HG03571 (cell line): ENCODE measurements at regions not wholly inside any gene's neighbourhood (a gene's known extent, or its start where the extent isn't known, plus 50 kb on each side); places are given as distances from the start of the nearest gene placed in this dataset.
"Not testable (repeated sequence)": the region's sequence is repeated elsewhere in the genome, so short reads cannot be mapped to it uniquely, and the experiment has no call there.

Experiments
- ATAC-seq: cut with Tn5 transposase; IDR thresholded peaks from one replicate; pipeline ENCODE4 v1.9.1; 2021; ENCODE audit not compliant: unreplicated experiment

- ATAC-seq = no peak
Measured at GRCh38 chr7:125848157-125848556, 918.5 kb upstream of the POT1 start.

- no peak for ATAC-seq
Measured at GRCh38 chr7:125847692-125848091, 918.1 kb upstream of the POT1 start.

GRCh38 chr7:125847055-125847454 lies 917.4 kb upstream of the POT1 start:
- no peak for ATAC-seq

- ATAC-seq = no peak
Measured at GRCh38 chr7:125845686-125846085, 916.1 kb upstream of the POT1 start.

- no peak for ATAC-seq
Measured at GRCh38 chr7:125834421-125834820, 904.8 kb upstream of the POT1 start.

- no peak for ATAC-seq
Measured at GRCh38 chr7:125833839-125834238, 904.2 kb upstream of the POT1 start.

GRCh38 chr7:125830743-125831142 lies 901.1 kb upstream of the POT1 start:
- ATAC-seq = no peak

- ATAC-seq = no peak
Measured at GRCh38 chr7:125828153-125828700, 898.6 kb upstream of the POT1 start.

GRCh38 chr7:125823538-125823937 lies 893.9 kb upstream of the POT1 start:
- no peak for ATAC-seq

- no peak for ATAC-seq
Measured at GRCh38 chr7:125820495-125820894, 890.9 kb upstream of the POT1 start.

- no peak for ATAC-seq
Measured at GRCh38 chr7:125814100-125814499, 884.5 kb upstream of the POT1 start.

GRCh38 chr7:125806491-125806890 lies 876.9 kb upstream of the POT1 start:
- ATAC-seq = not testable (repeated sequence)

- no peak for ATAC-seq
Measured at GRCh38 chr7:125804273-125804672, 874.6 kb upstream of the POT1 start.

GRCh38 chr7:125780153-125780552 lies 850.5 kb upstream of the POT1 start:
- no peak for ATAC-seq

- ATAC-seq = no peak
Measured at GRCh38 chr7:125775317-125775716, 845.7 kb upstream of the POT1 start.

- ATAC-seq = no peak
Measured at GRCh38 chr7:125773113-125773785, 843.6 kb upstream of the POT1 start.

GRCh38 chr7:125747966-125748365 lies 818.3 kb upstream of the POT1 start:
- no peak for ATAC-seq

- ATAC-seq = no peak
Measured at GRCh38 chr7:125746510-125746909, 816.9 kb upstream of the POT1 start.

- no peak for ATAC-seq
Measured at GRCh38 chr7:125727215-125727614, 797.6 kb upstream of the POT1 start.

- ATAC-seq = no peak
Measured at GRCh38 chr7:125695626-125696025, 766.0 kb upstream of the POT1 start.

GRCh38 chr7:125683156-125683555 lies 753.5 kb upstream of the POT1 start:
- ATAC-seq = no peak

GRCh38 chr7:125681508-125681907 lies 751.9 kb upstream of the POT1 start:
- no peak for ATAC-seq

- ATAC-seq = no peak
Measured at GRCh38 chr7:125678771-125679170, 749.1 kb upstream of the POT1 start.
